Activated CD8-positive, alpha-beta memory T cell treated with anti-CD3 and anti-CD28 coated beads for 48 hours (primary cell): ENCODE measurements at regions not wholly inside any gene's neighbourhood (a gene's known extent, or its start where the extent isn't known, plus 50 kb on each side); places are given as distances from the start of the nearest gene placed in this dataset.
"Not testable (repeated sequence)": the region's sequence is repeated elsewhere in the genome, so short reads cannot be mapped to it uniquely, and the experiment has no call there.

Experiments used
- DNase-seq, 3 experiments: peaks; one replicate each; pipeline ENCODE4 v3.0.0-alpha.2; 2020; ENCODE audit warnings: low read depth in 2 of 3, low spot score in 2 of 3

DNA sequence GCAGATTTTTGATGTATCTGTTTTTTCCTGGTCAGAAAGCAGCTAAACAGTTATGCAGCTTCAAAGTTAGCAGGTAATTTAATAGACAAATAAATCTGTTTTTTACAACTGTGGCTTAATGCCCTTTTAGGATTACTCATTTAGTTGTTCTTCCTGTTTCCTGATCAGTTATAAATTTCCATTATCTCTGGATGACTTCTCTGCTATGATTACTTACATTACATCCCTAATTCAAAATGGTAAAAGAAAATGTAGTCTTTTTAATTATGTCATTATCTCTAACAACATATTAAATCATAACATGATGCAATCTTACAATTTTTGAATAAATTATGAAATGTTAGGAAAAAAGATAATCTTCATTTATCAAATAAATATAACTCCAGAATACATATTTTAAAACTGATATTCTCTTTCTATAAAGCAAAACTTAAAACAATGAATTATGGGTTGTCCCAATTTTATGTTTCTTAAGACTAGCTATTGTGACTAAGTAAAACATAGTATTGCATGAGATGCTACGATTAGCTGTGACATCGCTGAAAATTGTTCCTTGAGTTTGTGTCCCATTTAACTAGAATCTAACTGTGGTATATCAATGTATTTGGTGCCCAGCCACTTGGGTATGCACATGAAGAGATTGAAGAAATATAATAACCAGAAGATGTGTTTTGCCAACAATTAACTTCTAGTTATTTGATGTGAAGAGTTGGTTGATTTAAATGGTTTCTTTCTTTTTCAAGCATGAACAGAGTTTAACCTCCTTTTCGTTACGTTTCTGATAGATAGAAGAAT, 605.3 kb upstream of the SPRY2 start:
- no peak for DNase-seq

GRCh38 chr13:80945328-80945727, 604.4 kb upstream of the SPRY2 start:
- DNase-seq = no peak

DNA sequence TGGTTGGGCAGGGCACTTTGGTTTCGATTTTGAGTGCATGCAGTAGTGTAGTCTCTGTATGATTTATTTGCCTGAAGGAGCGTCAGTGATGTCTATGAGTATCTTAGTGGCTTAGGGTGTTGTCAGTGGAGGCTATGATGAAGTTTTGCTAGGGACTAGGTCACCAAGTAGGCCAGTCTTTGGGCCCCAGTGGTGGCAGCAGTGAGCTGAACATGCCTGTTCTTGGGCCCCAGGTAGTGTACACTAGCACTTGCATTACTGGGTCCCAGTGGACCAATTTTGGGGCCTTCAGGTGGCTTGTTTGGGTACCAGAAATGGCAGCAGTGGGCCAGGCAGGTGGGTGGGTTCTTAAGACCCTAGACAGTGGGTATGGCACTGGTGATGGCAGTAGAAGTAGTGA, 598.7 kb upstream of the SPRY2 start:
- DNase-seq = no peak

- no peak for DNase-seq
These were observed 590.8 kb upstream of the SPRY2 start for GRCh38 chr13:80931766-80932165.

DNA sequence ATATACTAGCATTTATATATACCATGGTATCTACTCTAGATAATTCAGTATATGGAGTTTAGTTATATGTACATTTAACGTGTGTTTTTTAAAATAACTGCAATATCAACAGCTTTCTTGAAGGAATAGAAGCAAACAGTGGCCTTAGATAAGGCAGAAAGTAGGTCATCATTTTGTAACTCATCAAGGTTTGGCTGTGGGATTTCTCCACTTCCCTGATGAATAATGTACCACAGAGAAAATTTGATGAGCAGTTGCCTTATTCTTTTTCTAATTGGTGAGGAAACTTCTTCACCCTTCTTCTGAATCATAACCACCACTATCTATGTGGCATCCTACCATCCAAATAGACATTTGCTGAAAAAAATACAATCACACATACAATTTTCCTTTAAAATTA, 590.2 kb upstream of the SPRY2 start:
- DNase-seq = no peak

GRCh38 chr13:80928241-80928640, 587.3 kb upstream of the SPRY2 start:
- DNase-seq = no peak

GRCh38 chr13:80926024-80926423, 585.1 kb upstream of the SPRY2 start:
- DNase-seq = not testable (repeated sequence)

GRCh38 chr13:80924596-80924995, 583.7 kb upstream of the SPRY2 start:
- DNase-seq = no peak

DNA sequence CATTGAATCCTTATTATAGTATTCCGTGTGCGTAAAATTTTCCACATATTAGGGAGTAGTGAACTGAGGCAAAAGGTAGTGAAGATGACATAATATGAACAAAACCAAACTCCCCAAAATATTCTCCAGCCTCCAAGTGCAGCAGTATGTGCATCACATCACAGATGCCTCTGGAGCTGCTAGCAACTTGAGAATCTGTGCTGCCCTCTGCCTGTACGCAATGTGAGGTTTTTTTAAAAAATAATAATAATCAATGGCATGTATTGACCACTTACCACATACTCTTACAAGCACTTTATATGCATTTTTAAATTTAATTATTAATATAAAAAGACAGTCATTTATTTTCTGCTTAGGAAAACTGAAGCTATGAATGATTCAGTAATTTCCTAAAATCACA, 583.0 kb upstream of the SPRY2 start:
- DNase-seq = no peak

GRCh38 chr13:80921971-80922370, 581.0 kb upstream of the SPRY2 start:
- no peak for DNase-seq

DNA sequence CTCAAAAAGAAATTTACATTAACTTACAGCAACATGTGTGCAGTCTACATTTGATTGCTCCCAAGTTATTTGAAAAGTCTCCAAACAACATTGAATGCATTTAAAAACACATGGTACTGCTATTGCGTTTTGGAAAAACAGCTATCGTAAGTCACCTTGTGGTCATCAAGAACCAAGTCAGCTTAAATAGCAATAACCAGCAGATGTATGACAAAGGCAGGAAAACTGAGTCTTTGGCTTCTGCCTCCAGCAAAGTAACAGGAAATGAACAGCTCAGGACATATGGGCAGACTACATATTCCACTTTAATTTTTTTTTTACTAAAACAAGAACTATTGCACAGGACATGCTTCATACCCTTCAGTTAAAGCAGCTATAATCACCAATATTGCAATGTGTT, 580.6 kb upstream of the SPRY2 start:
- DNase-seq = no peak

- DNase-seq = no peak
These were observed 565.9 kb upstream of the SPRY2 start for GRCh38 chr13:80906860-80907259.

DNA sequence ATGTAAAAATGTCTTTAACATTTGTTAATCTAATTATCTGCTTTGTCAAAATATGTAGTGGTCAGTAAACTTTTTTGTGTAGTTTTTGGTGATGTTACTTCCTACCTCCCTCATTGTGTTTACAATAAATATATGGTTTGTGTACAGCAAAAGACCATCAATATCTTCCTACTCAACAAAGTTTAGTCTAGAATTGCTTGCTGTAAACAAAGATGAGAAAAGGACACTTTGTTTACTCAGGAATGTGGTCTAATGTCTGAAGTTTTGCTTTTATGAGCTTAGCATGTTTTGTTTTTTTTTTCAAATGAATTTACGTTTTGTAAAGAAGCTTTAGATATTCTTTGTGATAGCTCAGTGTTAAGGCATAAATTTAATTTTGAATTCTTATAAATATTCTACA, 563.5 kb upstream of the SPRY2 start:
- no peak for DNase-seq

- DNase-seq = no peak
These were observed 563.0 kb upstream of the SPRY2 start for GRCh38 chr13:80903911-80904310.

GRCh38 chr13:80901530-80901929, 560.6 kb upstream of the SPRY2 start:
- no peak for DNase-seq

GRCh38 chr13:80901111-80901510, 560.2 kb upstream of the SPRY2 start:
- DNase-seq = no peak

DNA sequence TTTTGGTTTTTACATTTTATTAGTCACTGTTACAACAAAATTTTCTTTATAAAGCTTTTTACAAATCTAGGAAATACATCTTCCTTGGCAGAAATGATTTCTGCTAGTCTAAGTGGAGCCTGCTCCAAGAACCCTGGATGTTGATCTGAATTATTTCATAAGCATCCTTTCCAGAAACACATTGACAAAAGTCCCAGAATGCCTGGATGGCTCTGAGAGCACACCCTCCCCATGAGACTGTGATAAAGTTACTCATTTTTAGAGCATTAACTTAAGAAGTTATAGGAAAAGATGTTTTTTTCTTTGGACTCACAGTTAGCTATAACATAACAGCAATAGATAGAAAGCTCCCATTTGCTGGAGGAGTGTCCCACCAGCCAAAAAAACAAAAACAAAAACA, 559.6 kb upstream of the SPRY2 start:
- no peak for DNase-seq

DNA sequence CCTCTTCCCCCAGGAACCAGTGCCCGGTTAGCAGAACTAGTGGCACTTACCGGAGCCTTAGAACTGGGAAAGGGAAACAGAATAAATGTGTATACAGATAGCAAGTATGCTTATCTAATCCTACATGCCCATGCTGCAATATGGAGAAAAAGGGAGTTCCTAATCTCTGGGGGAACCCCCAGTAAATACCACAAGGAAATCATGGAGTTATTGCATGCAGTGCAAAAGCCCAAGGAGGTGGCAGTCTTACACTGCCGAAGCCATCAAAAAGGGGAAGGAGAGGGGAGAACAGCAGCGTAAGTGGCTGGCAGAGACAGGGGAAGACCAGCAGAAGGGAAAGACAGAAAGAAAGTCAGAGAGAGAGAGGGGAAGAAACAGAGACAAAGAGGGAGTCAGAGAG, 556.7 kb upstream of the SPRY2 start:
- DNase-seq = not testable (repeated sequence)

- no peak for DNase-seq
These were observed 554.0 kb upstream of the SPRY2 start for GRCh38 chr13:80894917-80895316.

GRCh38 chr13:80889829-80890228, 548.9 kb upstream of the SPRY2 start:
- no peak for DNase-seq

DNA sequence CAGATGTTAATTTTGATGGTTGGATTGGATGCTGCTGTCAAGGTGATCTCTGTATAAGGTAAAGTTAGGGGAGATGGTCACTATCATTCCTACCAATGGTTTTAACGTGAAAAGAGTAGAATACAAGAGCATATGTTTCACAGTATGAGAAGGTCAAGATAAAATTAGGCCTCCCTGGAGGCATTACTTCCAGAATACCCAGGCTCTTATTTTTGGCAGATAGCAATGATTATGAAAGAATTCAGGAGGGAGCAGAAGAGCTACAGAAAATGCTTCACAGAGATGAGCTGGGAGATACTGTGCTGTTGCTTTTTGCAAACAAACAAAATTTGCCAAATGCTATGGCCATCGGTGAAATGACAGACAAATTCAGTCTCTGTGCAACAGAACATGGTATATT, 547.5 kb upstream of the SPRY2 start:
- no peak for DNase-seq

DNA sequence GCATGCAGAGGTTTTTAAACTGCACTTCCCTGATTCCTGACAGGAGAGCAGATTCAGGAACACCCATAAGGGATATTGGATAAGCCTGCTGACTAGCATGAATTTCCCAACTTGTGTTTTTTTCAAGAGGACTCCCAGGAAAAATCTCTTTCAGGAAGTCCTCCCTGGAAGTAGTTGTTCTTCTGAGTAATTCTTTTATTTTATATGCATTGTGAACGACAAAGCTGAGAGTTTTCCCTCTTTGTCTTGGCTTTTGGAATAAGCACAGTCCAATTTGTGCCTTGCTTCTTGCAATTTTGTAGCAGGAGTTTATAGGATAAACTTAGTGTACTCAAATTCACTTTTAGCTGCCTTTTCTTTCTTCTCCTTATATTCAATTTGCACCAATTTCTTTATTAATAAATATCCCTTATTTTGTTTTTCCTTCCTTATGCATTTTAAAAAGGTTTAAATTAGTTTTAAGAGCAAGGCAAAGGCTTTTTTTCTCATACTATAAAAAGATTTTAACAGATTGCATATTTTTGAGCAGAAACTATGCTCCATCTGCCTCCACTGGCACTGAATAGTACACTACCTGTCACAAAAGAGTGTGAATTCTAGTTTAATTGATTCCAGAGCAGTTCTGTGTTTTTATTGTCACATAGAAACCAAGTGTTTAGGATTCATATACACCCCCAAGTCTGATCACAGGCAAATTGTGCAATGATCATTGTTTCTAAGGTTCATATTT, 543.3 kb upstream of the SPRY2 start:
- DNase-seq = no peak

GRCh38 chr13:80883545-80883944, 542.6 kb upstream of the SPRY2 start:
- DNase-seq = no peak
